Peyer's patch (tissue), 4 donors: ENCODE measurements at regions not wholly inside any gene's neighbourhood (a gene's known extent, or its start where the extent isn't known, plus 50 kb on each side); places are given as distances from the start of the nearest gene placed in this dataset.

ENCODE experiments used
- CTCF ChIP-seq, 6 experiments: fragments of 450-650 bp in 4 of 6; fragments of 200-600 bp in 2 of 6; sonication (generic) in 1 of 6; IDR thresholded peaks; one replicate each; pipeline ENCODE4 v1.5.1; 2017 to 2019; ENCODE audit warnings: antibody characterized with exemption in 6 of 6, mild to moderate bottlenecking in 3 of 6, moderate library complexity in 1 of 6
- POLR2A ChIP-seq, 2 donors: fragments of 450-650 bp; IDR thresholded peaks; one replicate each; pipeline ENCODE4 v1.5.1; 2017; ENCODE audit warnings: antibody characterized with exemption in 2 of 2, mild to moderate bottlenecking in 2 of 2, moderate library complexity in 2 of 2

- TF ChIP-seq CTCF (IDR thresholded peaks at IDR 0.05) (no peak), POLR2A (IDR thresholded peaks at IDR 0.05) (no peak)
These were observed 191.0 kb upstream of the ZNF507 start for GRCh38 chr19:32154418-32154817.
